ENCODE measurements at regions not wholly inside any gene's neighbourhood (a gene's known extent, or its start where the extent isn't known, plus 50 kb on each side); places are given as distances from the start of the nearest gene placed in this dataset.

DNA sequence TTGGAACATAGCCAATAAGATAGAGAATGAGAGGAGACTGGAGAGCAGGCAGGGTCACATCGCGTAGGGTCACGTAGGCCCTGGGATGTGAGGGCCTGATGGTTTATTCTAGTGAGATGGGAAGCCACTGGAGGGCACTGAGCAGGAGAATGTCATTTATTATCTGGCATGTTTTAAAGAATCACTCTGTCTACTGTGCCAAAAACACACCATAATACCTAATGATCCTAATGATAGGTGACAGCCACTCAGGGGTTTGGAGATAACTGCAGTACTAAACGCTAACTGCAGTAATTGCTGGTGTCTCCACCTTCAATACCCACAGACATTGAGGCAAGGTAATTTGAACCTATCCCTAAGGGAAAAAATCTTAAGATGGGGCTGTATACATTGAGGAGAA lies 185.4 kb downstream of the TTLL7 start:
- Mint-ChIP-seq H3K4me1 (ENCODE audit: low read depth) (no peaks in the 10 kb centered on the region), H3K9me3 (ENCODE audit: low read depth) (no peaks in the 10 kb centered on the region), H3K27me3 (no peaks in the 10 kb centered on the region), H3K36me3 (no peaks in the 10 kb centered on the region), H3K4me3 (no peak overlapping the region), H3K27ac (no peak overlapping the region)

DNA sequence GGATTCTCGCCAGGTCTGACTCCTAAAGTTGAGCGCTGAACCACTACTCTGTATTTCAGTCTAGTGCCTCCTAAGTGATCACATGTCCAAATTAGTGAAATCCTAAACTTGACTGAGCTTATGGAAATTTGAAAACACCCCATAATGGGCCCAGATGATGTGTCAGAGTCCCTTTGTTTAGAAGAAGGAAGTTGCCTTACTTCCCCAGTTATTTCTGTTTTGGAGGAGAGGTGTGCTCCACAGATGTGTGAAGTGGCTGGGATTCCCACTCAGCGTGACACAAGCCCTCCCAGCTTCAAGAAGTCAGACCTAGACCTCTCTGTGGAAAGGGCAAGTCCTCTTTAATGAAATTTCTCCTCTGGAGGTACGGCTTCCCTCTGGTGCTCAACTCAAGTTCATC lies 188.8 kb downstream of the TTLL7 start:
- no peak overlapping the region for H3K27ac Mint-ChIP-seq
- H3K27me3 Mint-ChIP-seq = no peaks in the 10 kb centered on the region
- no peaks in the 10 kb centered on the region for H3K4me1 Mint-ChIP-seq (ENCODE audit: low read depth)
- no peak overlapping the region for H3K4me3 Mint-ChIP-seq
- no peaks in the 10 kb centered on the region for H3K9me3 Mint-ChIP-seq (ENCODE audit: low read depth)
- no peaks in the 10 kb centered on the region for H3K36me3 Mint-ChIP-seq

DNA sequence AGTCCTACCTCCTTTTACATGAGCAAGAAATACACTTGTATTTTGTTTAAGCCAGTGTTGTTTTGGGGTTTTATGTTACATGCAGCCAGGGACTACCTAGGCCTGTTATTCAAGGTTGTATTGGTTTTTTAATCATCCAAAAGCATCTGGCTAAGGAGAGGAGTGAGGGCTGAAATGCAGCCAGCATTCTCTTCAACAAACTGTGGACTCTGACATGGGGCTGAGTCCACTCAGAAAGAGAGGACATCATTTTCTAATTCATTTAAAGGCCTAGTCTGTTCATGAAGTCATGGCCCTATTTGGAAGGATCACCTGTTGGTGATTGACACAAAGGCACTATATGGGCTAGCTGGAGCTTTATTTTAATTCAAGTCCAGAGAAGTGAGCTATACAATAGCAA lies 190.4 kb downstream of the TTLL7 start:
- no peak overlapping the region for H3K27ac Mint-ChIP-seq
- no peak overlapping the region for H3K4me3 Mint-ChIP-seq
- H3K36me3 Mint-ChIP-seq = no peaks in the 10 kb centered on the region

DNA sequence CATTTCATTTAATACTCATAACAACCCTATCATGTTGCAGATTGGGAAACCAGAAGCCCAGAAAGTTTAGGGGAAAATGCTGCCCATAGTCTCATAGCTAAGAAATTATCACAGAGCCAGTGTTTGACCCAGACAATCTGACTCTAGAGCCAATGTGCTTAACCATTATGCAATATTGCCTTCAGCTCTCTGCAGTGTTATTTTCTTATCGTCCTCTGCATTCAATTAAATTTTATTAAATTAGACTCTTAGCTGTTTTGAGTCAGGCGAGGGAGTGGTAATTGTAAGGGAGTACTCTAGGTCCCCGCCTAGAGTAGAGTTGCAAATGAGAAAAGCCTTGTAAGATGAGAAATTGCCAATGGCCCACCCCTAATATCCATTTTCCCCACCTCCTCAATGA lies 191.1 kb downstream of the TTLL7 start:
- no peak overlapping the region for H3K27ac Mint-ChIP-seq
- no peaks in the 10 kb centered on the region for H3K4me1 Mint-ChIP-seq (ENCODE audit: low read depth)
- peaks cover 2% of the 10 kb centered on the region for H3K36me3 Mint-ChIP-seq

More for the DNA sequence above, 190.4 kb downstream of the TTLL7 start:
- no peaks in the 10 kb centered on the region for H3K27me3 Mint-ChIP-seq
- H3K9me3 Mint-ChIP-seq (ENCODE audit: low read depth) = no peaks in the 10 kb centered on the region
- no peaks in the 10 kb centered on the region for H3K4me1 Mint-ChIP-seq (ENCODE audit: low read depth)

DNA sequence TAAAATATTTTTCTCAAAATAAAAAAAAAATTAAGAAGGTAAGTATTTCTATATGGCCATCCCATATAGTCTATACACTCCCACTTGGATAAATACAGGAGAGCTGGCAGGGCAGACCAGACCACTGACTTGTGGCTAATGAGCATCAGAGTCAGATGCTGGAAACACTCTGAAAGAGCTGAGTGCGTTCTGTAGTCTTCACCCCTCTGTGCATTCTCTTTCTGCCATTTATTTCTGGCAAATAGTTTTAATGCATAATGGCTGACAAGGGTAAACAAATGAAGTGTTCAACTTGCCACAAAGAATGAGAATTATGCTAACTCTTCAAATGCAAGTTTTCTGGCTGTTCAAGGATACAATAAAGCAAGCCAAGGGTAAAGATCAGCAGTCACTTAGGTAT lies 191.7 kb downstream of the TTLL7 start:
- no peak overlapping the region for H3K4me3 Mint-ChIP-seq
- no peaks in the 10 kb centered on the region for H3K27me3 Mint-ChIP-seq
- no peaks in the 10 kb centered on the region for H3K4me1 Mint-ChIP-seq (ENCODE audit: low read depth)
- H3K27ac Mint-ChIP-seq = no peak overlapping the region
- H3K9me3 Mint-ChIP-seq (ENCODE audit: low read depth) = no peaks in the 10 kb centered on the region
- H3K36me3 Mint-ChIP-seq = peaks cover 6% of the 10 kb centered on the region

More for the DNA sequence above, 191.1 kb downstream of the TTLL7 start:
- Mint-ChIP-seq H3K4me3 (no peak overlapping the region), H3K9me3 (ENCODE audit: low read depth) (no peaks in the 10 kb centered on the region), H3K27me3 (no peaks in the 10 kb centered on the region)

DNA sequence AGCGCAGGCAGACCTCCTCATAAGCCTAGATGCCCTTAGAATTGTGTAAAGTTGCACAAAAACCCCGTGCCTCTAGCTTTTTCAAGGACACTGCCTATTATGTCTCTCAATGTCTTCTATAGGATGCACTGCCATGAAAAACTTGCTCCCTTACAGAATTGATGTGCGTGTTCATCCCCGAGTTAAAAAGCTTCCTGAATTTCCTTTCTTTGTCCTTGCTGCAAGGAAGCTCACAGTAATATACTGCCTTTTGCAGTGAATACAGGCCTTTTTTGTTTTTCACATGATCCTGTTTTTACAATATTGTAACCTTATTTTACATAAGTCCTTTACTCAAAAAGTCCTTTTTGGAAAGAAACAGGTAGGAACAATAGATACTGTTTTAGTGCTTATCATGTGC lies 193.0 kb downstream of the TTLL7 start:
- H3K27me3 Mint-ChIP-seq = no peaks in the 10 kb centered on the region
- H3K4me1 Mint-ChIP-seq (ENCODE audit: low read depth) = no peaks in the 10 kb centered on the region
- no peak overlapping the region for H3K27ac Mint-ChIP-seq
- H3K9me3 Mint-ChIP-seq (ENCODE audit: low read depth) = no peaks in the 10 kb centered on the region
- H3K36me3 Mint-ChIP-seq = peaks cover 9% of the 10 kb centered on the region
- H3K4me3 Mint-ChIP-seq = no peak overlapping the region

DNA sequence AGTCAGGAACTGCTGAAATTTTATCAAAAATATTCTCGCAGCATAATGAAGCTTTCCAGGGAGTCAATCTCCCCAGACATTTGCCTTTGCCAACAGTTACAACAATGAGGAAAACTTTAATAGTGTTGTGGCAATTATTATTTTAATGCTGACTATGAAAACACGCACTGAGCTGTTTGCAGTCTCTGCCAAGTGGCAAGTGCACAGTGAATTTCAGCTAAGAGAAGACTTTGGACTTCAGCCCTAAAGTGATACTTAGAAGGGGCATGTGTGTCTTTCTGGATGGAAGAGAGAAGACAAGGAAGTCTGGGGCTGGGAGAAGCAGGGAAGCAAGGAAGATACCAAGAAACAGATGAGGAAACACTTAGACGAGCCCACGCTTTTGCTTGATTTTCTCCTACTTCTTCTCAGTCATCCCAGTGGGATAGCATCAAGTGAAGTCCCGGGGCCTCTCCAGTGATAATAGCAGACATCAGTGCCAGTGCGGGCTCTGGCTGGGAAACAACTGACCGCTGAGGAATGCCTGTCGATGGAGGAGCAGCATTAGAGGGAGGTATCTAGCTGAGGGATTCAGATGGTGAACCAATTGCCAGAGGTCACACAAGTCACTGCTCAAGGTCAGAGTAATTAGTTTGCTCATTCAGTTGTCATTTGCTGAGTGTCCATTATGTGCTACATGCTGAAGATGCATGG lies 196.3 kb downstream of the TTLL7 start:
- Mint-ChIP-seq H3K36me3 (peaks cover 9% of the 10 kb centered on the region), H3K4me3 (no peak overlapping the region), H3K4me1 (ENCODE audit: low read depth) (no peaks in the 10 kb centered on the region), H3K9me3 (ENCODE audit: low read depth) (no peaks in the 10 kb centered on the region), H3K27ac (no peak overlapping the region), H3K27me3 (no peaks in the 10 kb centered on the region)

DNA sequence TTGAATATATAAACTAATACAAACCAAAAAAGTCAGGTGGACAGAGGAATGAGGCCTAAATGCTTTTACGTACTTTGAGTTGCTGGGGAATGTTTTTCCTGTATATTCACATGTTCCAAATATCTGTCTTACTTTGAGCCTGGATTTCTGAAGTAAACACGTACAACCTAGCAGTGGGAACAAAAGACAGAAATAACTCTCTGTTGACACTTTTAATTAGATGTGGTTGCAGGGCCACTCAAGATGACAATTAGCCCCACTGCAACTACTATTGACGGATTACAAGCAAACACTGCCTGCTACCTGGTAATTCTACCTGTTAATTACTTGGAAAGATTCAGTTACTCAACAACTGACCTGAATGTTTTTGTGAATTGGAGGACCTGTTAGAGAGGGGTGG lies 196.9 kb downstream of the TTLL7 start:
- Mint-ChIP-seq H3K36me3 (peaks cover 9% of the 10 kb centered on the region), H3K27me3 (no peaks in the 10 kb centered on the region), H3K9me3 (ENCODE audit: low read depth) (no peaks in the 10 kb centered on the region), H3K27ac (no peak overlapping the region), H3K4me3 (no peak overlapping the region), H3K4me1 (ENCODE audit: low read depth) (no peaks in the 10 kb centered on the region)

DNA sequence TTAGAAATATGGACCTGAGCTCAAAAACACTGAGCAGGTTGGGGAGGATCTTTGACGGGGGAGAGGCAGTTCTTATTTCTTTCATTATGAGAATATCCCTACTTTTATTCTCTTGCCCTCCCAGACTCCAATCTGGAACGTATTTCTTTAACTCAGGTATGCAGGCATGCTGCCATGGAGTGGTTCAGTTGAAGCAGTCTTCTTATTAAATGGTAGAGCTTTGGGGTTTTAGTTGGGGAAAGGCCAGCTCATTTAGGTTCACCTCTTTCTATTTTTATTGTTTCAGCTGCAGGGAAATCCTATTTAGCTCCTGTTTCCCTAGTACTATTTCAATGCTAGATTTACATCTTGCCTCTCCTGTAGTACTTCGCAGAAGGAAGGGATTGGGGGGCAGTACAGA lies 198.9 kb downstream of the TTLL7 start:
- no peaks in the 10 kb centered on the region for H3K27me3 Mint-ChIP-seq
- no peak overlapping the region for H3K4me3 Mint-ChIP-seq
- no peaks in the 10 kb centered on the region for H3K4me1 Mint-ChIP-seq (ENCODE audit: low read depth)
- no peak overlapping the region for H3K27ac Mint-ChIP-seq
- H3K36me3 Mint-ChIP-seq = peaks cover 9% of the 10 kb centered on the region
- H3K9me3 Mint-ChIP-seq (ENCODE audit: low read depth) = no peaks in the 10 kb centered on the region

DNA sequence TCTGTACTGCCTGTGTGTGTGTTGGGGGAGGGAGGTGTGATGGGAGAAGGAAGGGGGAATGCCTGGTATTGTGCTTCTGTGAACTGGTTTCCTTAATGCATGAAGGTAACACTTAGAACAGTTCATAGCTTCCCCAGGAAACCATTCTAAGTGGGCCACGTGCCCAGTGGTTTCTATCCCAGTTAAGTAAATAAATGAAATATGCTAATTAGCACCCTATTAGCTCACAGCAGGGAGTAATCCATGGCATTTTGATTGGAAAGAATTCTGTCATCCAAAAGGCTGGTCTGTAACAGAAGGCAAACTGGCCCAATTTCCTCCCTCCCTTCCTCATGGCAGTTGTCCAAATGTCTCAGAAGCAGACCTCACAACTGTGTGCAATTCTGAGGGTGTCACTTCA lies 199.3 kb downstream of the TTLL7 start:
- Mint-ChIP-seq H3K27ac (no peak overlapping the region), H3K4me1 (ENCODE audit: low read depth) (no peaks in the 10 kb centered on the region)

DNA sequence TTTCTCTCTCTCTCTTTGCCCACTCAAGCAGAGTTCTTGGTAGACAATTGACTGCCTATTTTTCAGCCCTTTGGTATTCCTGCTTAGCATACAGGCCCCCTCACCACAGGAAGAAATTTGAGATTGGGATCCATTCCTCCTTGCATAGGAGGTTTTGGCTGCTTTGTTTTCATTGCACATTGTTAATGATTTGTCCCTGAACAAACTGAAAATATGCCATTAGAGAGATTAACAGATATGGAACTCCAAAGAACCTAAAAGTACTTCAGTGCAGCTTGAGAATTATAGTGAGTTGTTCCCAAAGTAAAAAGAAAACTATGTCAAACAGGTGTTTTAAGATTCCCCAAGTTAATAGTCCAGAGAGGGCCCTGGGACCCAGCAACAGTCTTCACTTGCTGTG lies 200.0 kb downstream of the TTLL7 start:
- Mint-ChIP-seq H3K27ac (no peak overlapping the region), H3K4me3 (no peak overlapping the region), H3K27me3 (no peaks in the 10 kb centered on the region), H3K36me3 (peaks cover 9% of the 10 kb centered on the region), H3K9me3 (ENCODE audit: low read depth) (no peaks in the 10 kb centered on the region), H3K4me1 (ENCODE audit: low read depth) (no peaks in the 10 kb centered on the region)

More for the DNA sequence above, 199.3 kb downstream of the TTLL7 start:
- Mint-ChIP-seq H3K27me3 (no peaks in the 10 kb centered on the region), H3K36me3 (peaks cover 9% of the 10 kb centered on the region), H3K4me3 (no peak overlapping the region), H3K9me3 (ENCODE audit: low read depth) (no peaks in the 10 kb centered on the region)

DNA sequence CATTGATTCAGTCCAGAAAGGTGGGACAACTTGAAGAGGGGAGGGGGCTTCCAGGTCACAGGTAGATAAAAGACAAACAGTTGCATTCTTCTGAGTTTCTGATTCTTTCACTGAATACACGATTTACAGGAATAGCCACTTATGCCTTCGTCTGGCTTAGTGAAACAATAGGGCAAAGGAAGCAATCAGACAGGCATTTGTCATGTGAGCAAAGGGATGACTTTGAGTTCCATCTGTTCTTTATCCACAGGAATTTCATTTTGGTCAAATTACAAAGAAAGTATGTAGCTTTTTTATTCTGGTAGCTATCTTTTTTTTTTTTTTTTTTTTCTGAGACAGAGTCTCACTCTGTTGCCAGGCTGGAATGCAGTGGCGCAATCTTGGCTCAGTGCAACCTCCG lies 202.5 kb downstream of the TTLL7 start:
- Mint-ChIP-seq H3K27me3 (no peaks in the 10 kb centered on the region), H3K4me3 (no peak overlapping the region), H3K9me3 (ENCODE audit: low read depth) (no peaks in the 10 kb centered on the region), H3K27ac (no peak overlapping the region), H3K4me1 (ENCODE audit: low read depth) (no peaks in the 10 kb centered on the region), H3K36me3 (no peaks in the 10 kb centered on the region)

DNA sequence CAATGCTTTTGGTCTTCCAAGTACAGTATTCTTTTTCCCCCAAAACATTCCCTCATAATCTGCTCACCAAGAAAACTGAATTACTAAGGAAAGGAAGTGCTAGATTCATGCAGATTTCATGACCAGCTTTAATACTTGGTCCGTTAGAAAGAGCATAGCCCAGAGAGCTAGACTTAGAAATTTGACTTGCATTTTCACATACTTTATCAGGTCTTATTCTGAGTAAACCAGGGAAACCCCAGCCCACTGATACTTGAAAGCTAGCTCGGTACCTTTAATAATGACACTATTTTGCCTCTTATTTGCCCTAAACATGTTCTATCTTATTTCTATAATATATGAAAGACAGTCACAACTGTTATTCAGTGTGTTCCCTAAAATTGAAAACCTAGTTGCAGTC lies 204.5 kb downstream of the TTLL7 start:
- H3K9me3 Mint-ChIP-seq (ENCODE audit: low read depth) = no peaks in the 10 kb centered on the region
- no peaks in the 10 kb centered on the region for H3K27me3 Mint-ChIP-seq
- no peak overlapping the region for H3K27ac Mint-ChIP-seq
- no peaks in the 10 kb centered on the region for H3K4me1 Mint-ChIP-seq (ENCODE audit: low read depth)
- H3K4me3 Mint-ChIP-seq = no peak overlapping the region
- no peaks in the 10 kb centered on the region for H3K36me3 Mint-ChIP-seq

DNA sequence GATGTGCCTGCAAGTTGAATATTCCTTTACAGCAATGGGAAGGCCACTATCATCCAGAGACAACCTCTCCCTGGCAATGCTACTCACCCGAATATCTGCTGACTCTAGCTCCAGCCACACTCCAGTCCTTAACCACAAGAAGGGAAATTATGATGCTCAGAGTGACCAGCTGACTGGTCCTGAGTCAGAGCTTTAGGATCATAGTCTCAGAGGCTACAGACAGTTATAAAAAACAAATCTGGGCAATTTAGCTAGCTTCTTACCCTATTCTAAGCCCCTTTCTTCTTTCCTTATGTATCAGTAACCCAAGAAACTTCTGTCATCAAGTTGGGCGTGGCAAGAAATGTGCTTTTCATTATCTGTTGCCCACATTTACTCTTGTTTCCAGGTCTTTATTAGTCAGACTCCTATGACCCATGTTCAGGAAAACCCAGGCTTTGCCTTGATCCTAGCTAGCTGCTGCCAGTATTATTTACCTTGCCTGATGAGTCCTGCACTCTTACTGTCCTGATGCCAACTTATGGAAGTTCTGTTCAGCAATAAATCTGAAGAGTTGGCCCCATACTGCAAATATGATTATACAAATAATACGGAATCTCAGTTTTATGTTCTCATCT lies 207.0 kb downstream of the TTLL7 start:
- no peaks in the 10 kb centered on the region for H3K27me3 Mint-ChIP-seq
- H3K4me3 Mint-ChIP-seq = no peak overlapping the region
- H3K4me1 Mint-ChIP-seq (ENCODE audit: low read depth) = no peaks in the 10 kb centered on the region
- no peaks in the 10 kb centered on the region for H3K9me3 Mint-ChIP-seq (ENCODE audit: low read depth)
- no peaks in the 10 kb centered on the region for H3K36me3 Mint-ChIP-seq
- H3K27ac Mint-ChIP-seq = no peak overlapping the region

DNA sequence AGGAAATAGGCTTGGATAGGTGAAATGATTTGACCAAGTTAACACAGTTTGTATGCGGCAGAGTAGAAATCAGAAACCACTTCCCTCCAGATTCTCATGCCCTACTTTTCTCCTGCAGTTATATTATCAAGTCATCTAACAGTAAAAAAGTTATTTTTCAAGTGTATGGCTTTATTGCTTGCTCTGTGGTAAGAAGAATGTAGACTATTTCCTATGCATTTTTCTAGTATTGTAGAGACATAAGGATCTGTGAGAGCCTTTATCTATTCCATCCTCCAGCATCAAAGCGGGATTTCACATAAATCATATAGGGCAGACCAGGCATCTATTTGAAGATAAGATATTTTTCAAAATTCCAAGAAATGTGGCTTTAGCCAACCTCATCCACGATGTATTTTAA lies 208.5 kb downstream of the TTLL7 start:
- no peak overlapping the region for H3K27ac Mint-ChIP-seq

More for the DNA sequence above, 208.5 kb downstream of the TTLL7 start:
- Mint-ChIP-seq H3K27me3 (no peaks in the 10 kb centered on the region), H3K4me1 (ENCODE audit: low read depth) (no peaks in the 10 kb centered on the region), H3K36me3 (peaks cover 3% of the 10 kb centered on the region), H3K4me3 (no peak overlapping the region), H3K9me3 (ENCODE audit: low read depth) (no peaks in the 10 kb centered on the region)
